ENCODE measurements at regions not wholly inside any gene's neighbourhood (a gene's known extent, or its start where the extent isn't known, plus 50 kb on each side); places are given as distances from the start of the nearest gene placed in this dataset.

DNA sequence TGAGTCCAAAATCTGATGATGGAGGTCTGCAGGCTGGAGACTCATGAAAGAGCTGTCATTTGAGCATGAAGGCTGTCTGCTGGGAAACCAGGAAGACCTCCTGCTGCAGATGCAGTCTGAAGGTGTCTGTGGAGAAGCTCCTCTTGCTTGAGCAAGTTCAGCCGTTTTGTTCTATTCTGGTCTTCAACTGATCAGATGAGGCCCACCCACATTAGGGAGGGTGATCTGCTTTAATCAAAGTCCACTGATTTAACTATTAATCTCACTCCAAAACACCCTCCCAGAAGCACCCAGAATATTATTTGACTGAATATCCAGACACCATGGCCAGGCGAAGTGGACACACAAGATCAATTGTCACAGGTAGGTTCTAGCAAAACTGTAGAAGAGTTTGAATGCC, 116.5 kb downstream of the GATA3 start:
- TF ChIP-seq, protein P1, sequence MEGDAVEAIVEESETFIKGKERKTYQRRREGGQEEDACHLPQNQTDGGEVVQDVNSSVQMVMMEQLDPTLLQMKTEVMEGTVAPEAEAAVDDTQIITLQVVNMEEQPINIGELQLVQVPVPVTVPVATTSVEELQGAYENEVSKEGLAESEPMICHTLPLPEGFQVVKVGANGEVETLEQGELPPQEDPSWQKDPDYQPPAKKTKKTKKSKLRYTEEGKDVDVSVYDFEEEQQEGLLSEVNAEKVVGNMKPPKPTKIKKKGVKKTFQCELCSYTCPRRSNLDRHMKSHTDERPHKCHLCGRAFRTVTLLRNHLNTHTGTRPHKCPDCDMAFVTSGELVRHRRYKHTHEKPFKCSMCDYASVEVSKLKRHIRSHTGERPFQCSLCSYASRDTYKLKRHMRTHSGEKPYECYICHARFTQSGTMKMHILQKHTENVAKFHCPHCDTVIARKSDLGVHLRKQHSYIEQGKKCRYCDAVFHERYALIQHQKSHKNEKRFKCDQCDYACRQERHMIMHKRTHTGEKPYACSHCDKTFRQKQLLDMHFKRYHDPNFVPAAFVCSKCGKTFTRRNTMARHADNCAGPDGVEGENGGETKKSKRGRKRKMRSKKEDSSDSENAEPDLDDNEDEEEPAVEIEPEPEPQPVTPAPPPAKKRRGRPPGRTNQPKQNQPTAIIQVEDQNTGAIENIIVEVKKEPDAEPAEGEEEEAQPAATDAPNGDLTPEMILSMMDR (IDR thresholded peaks at IDR 0.05): no peak
- TF ChIP-seq POLR2AphosphoS5 (IDR thresholded peaks at IDR 0.05; ENCODE audit: insufficient read depth in 1 of 2, low read depth in 1 of 2): no peak
